AG04450 (cell line): ENCODE measurements at regions not wholly inside any gene's neighbourhood (a gene's known extent, or its start where the extent isn't known, plus 50 kb on each side); places are given as distances from the start of the nearest gene placed in this dataset.

Source experiments
- CTCF ChIA-PET: fragments of 300-600, 350-600 bp; formaldehyde crosslinking; extraction: SDS; loops from one replicate; lab custom pipeline; 2022; ENCODE audit warnings: antibody characterized with exemption, inconsistent platforms; lab: Charles Lee
- POLR2A ChIA-PET: fragments of 350-600 bp; formaldehyde crosslinking; extraction: SDS; loops from one replicate; lab custom pipeline; 2021; ENCODE audit warnings: antibody characterized with exemption, inconsistent platforms; lab: Yijun Ruan, JAX
- DNase-seq: peaks from one replicate; pipeline ENCODE4 v3.0.0-alpha.2; 2011; ENCODE audit warnings: low read depth, low spot score
- H3K27ac ChIP-seq: one replicate; pipeline ENCODE4 v1.5.1; 2012; ENCODE audit warnings: low read depth, low read length, control low read depth
- H3K27me3 ChIP-seq: one replicate; pipeline ENCODE4 v1.6.0; 2012; ENCODE audit warnings: low read length; ENCODE audit not compliant: control insufficient read depth, insufficient read depth
- H3K4me3 ChIP-seq: 2 replicates; pipeline ENCODE4 v1.5.1; 2011; ENCODE audit warnings: mild to moderate bottlenecking, low read depth, low read length, control low read depth
- H3K9me3 ChIP-seq: 2 replicates; pipeline ENCODE4 v1.5.1; 2012; ENCODE audit warnings: low read length; ENCODE audit not compliant: control insufficient read depth, insufficient read depth
- TF ChIP-seq, protein P1 (sequence below): IDR thresholded peaks from 2 replicates; pipeline ENCODE4 v1.5.1; 2011; ENCODE audit warnings: low read depth, low read length, control low read depth, inconsistent platforms

DNA sequence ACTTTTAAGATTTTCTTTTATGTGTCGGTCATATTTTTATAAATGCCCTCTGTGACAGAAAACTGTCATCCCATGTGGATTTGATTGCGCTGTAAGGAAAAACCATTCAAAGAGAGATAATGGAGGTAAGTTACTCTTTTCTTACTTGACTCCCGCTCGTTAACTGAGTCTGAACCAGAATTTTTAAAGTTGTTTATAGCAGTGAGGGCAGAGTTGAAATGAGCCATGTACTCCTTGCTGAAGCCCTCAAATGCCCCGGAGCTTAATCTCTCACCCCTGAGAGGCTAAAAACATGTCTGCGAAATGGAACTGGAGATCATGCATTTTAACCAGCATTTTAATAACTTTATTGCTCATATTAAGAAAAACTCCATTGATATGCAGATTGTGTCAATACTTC, 320.0 kb upstream of the SOX11 start:
- no peak overlapping the region for H3K27ac ChIP-seq
- no peak for DNase-seq
- TF ChIP-seq, protein P1, sequence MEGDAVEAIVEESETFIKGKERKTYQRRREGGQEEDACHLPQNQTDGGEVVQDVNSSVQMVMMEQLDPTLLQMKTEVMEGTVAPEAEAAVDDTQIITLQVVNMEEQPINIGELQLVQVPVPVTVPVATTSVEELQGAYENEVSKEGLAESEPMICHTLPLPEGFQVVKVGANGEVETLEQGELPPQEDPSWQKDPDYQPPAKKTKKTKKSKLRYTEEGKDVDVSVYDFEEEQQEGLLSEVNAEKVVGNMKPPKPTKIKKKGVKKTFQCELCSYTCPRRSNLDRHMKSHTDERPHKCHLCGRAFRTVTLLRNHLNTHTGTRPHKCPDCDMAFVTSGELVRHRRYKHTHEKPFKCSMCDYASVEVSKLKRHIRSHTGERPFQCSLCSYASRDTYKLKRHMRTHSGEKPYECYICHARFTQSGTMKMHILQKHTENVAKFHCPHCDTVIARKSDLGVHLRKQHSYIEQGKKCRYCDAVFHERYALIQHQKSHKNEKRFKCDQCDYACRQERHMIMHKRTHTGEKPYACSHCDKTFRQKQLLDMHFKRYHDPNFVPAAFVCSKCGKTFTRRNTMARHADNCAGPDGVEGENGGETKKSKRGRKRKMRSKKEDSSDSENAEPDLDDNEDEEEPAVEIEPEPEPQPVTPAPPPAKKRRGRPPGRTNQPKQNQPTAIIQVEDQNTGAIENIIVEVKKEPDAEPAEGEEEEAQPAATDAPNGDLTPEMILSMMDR: no peak

DNA sequence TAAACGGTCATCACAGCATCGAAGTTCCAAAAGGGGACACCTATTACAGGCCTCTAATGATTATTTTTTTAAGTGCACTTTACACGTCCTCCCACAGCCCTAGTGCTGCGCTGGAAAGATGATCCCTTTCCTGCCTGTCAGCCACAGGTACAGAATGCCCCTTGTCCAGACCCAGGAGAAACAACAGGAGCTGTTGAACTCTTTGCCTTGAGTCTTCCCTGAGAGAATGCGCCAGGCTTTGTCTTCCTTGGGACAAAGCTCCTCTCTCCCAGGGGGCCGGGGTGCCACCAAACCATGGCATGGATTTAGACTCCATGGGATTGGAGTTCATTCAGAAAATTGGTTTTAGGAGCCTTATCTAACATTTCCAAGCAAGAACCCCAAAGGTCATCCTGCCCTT, 319.0 kb upstream of the SOX11 start:
- DNase-seq: no peak
- ChIA-PET POLR2A (no interaction called here), CTCF (no interaction called here)
- Histone ChIP-seq H3K27ac (no peak overlapping the region), H3K9me3 (peaks cover 4% of the 10 kb centered on the region; the same call in 1 of the 2 replicates), H3K27me3 (no peaks in the 10 kb centered on the region), H3K4me3 (no peak overlapping the region)
- TF ChIP-seq, protein P1: no peak

More for the DNA sequence above, 320.0 kb upstream of the SOX11 start:
- ChIA-PET CTCF (no interaction called here), POLR2A (no interaction called here)
- Histone ChIP-seq H3K27me3 (no peaks in the 10 kb centered on the region), H3K4me3 (no peak overlapping the region), H3K9me3 (peaks cover 4% of the 10 kb centered on the region; the same call in 1 of the 2 replicates)

DNA sequence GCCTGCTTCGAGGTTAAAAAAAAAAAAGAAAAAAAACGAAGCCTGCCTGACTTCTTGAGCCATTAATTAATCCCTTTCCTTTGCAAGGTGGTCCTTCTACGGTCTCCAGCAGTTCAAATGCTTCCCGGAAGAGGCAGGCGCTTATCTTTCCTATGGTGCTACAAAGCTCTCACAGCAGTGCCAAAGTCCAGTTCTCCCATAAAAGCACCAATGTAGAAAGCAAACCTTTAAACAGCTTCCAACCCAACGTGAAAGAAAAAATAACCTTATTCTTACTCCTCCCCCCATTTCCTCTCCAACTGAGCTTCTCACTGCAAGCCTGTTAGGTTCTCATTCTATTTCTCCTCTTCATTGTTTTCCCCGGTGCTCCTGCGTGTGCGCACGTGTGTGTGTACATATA, 317.4 kb upstream of the SOX11 start:
- Histone ChIP-seq H3K27ac (no peak overlapping the region), H3K27me3 (no peaks in the 10 kb centered on the region), H3K4me3 (no peak overlapping the region), H3K9me3 (peaks cover 4% of the 10 kb centered on the region; the same call in 1 of the 2 replicates)
- DNase-seq: no peak
- POLR2A ChIA-PET: no interaction called here
- TF ChIP-seq, protein P1: no peak
- CTCF ChIA-PET: no interaction called here

DNA sequence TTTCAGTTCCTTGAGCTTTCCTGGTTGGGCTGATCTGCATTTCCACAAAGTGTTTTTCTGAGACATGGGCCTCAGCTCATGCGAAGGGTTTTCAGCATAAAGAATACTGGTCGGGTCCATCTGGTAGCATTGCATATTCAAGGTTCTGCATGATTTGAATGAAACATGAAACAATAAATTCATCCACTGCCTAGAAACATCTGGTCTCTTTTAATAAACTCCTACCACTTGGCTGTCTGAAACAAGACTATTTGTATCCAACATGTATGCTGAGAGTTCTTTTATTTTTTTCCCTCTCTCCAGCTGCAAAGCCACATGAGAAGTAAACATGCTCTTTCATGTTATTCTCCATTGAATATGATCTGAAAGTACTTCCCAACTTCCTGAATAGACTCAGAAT, 314.9 kb upstream of the SOX11 start:
- peaks cover 4% of the 10 kb centered on the region for H3K9me3 ChIP-seq
- no peak overlapping the region for H3K4me3 ChIP-seq
- ChIA-PET CTCF (no interaction called here), POLR2A (no interaction called here)
- H3K27me3 ChIP-seq: no peaks in the 10 kb centered on the region
- DNase-seq: no peak
- H3K27ac ChIP-seq: no peak overlapping the region
- TF ChIP-seq, protein P1: no peak

DNA sequence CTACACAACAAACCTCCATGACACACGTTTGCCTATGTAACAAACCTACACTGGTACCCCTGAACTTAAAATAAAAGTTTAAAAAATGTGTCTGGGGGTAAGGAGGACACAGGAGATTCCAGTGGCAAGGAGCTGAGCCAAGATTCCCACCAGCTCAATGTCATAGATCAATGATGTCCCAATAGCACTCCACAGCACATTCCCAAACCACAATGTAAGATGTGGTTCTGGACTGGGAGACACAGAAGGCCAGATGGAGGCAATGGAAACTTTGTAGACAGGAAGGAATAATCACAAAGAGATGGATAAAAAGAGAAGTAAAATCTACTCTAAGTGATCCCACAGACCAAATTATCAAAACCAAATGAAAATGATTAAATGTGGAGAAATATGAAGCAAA, 312.4 kb upstream of the SOX11 start:
- ChIA-PET POLR2A (no interaction called here), CTCF (no interaction called here)
- TF ChIP-seq, protein P1: no peak
- no peak overlapping the region for H3K27ac ChIP-seq
- DNase-seq: no peak
- H3K27me3 ChIP-seq: no peaks in the 10 kb centered on the region
- no peak overlapping the region for H3K4me3 ChIP-seq
- peaks cover 9% of the 10 kb centered on the region for H3K9me3 ChIP-seq
